ENCODE measurements at regions not wholly inside any gene's neighbourhood (a gene's known extent, or its start where the extent isn't known, plus 50 kb on each side); places are given as distances from the start of the nearest gene placed in this dataset.
A peak's percentile ranks its signal among the peaks of the same experiment; 100 is the strongest.

GRCh38 chr3:74527566-74527965 is 86.9 kb downstream of the CNTN3 start:
- no peaks in the 10 kb centered on the region for H3K79me2 ChIP-seq (ENCODE audit: control insufficient read depth, insufficient read depth, low read length, poor library complexity)
- DNase-seq: no peak
- H3K9ac ChIP-seq (ENCODE audit: low read length): no peak overlapping the region
- H2AFZ ChIP-seq (ENCODE audit: insufficient read depth, low read length, poor library complexity): no peak overlapping the region
- no peak overlapping the region for H2BK5ac ChIP-seq (ENCODE audit: low read depth, low read length, poor library complexity)
- no peak overlapping the region for H4K8ac ChIP-seq (ENCODE audit: low read depth, low read length)
- no peak overlapping the region for H3K4me3 ChIP-seq (ENCODE audit: low read depth, low read length)
- no peaks in the 10 kb centered on the region for H3K79me1 ChIP-seq (ENCODE audit: low read length)
- H2BK12ac ChIP-seq (ENCODE audit: low read length): no peak overlapping the region
- H3K27me3 ChIP-seq (ENCODE audit: insufficient read depth, low read length): no peaks in the 10 kb centered on the region
- no peak overlapping the region for H2BK120ac ChIP-seq (ENCODE audit: insufficient read depth, low read length, poor library complexity)
- H3K4me1 ChIP-seq (ENCODE audit: control insufficient read depth in 1 of 2, insufficient read depth in 2 of 2, low read length in 2 of 2): no peaks in the 10 kb centered on the region
- no peaks in the 10 kb centered on the region for H3K36me3 ChIP-seq (ENCODE audit: control insufficient read depth in 1 of 2, insufficient read depth in 2 of 2, low read length in 2 of 2)
- no peak overlapping the region for H4K12ac ChIP-seq (ENCODE audit: low read depth, low read length)
- H2AK5ac ChIP-seq (ENCODE audit: low read length): no peak overlapping the region
- H3K14ac ChIP-seq (ENCODE audit: low read length): no peak overlapping the region
- H3K18ac ChIP-seq (ENCODE audit: low read length): no peak overlapping the region
- H3K4me2 ChIP-seq (ENCODE audit: low read length): no peak overlapping the region
- H3K23ac ChIP-seq (ENCODE audit: low read length): no peak overlapping the region
- no peak overlapping the region for H3K4ac ChIP-seq (ENCODE audit: low read depth, low read length)
- no CpG with 5 or more reads among the region's 4 CpGs for WGBS (ENCODE audit: extremely low coverage, insufficient coverage, insufficient read length)
- H3K27ac ChIP-seq (ENCODE audit: low read depth, low read length): no peak overlapping the region
- no peak overlapping the region for H4K91ac ChIP-seq (ENCODE audit: low read depth, low read length)
- H3K9me3 ChIP-seq (ENCODE audit: insufficient read depth, low read depth, low read length): no peaks in the 10 kb centered on the region

- no peaks in the 10 kb centered on the region for H3K79me1 ChIP-seq (ENCODE audit: low read length)
- peak in 1 of 2 donors; percentile 60 for DNase-seq
- no peak overlapping the region for H3K27ac ChIP-seq (ENCODE audit: low read depth, low read length)
- H3K27me3 ChIP-seq (ENCODE audit: insufficient read depth, low read length): no peaks in the 10 kb centered on the region
- H3K36me3 ChIP-seq (ENCODE audit: control insufficient read depth in 1 of 2, insufficient read depth in 2 of 2, low read length in 2 of 2): no peaks in the 10 kb centered on the region
- no peak overlapping the region for H2BK12ac ChIP-seq (ENCODE audit: low read length)
- H3K9ac ChIP-seq (ENCODE audit: low read length): no peak overlapping the region
- no peak overlapping the region for H3K4me3 ChIP-seq (ENCODE audit: low read depth, low read length)
- no peak overlapping the region for H3K4ac ChIP-seq (ENCODE audit: low read depth, low read length)
- no peak overlapping the region for H3K4me2 ChIP-seq (ENCODE audit: low read length)
- no peaks in the 10 kb centered on the region for H3K79me2 ChIP-seq (ENCODE audit: control insufficient read depth, insufficient read depth, low read length, poor library complexity)
- no CpG with 5 or more reads among the region's 2 CpGs for WGBS (ENCODE audit: extremely low coverage, insufficient coverage, insufficient read length)
- H3K9me3 ChIP-seq (ENCODE audit: insufficient read depth, low read depth, low read length): no peaks in the 10 kb centered on the region
- H3K14ac ChIP-seq (ENCODE audit: low read length): no peak overlapping the region
- H2BK5ac ChIP-seq (ENCODE audit: low read depth, low read length, poor library complexity): no peak overlapping the region
- H4K8ac ChIP-seq (ENCODE audit: low read depth, low read length): no peak overlapping the region
- no peak overlapping the region for H3K23ac ChIP-seq (ENCODE audit: low read length)
- H2AK5ac ChIP-seq (ENCODE audit: low read length): no peak overlapping the region
- H3K18ac ChIP-seq (ENCODE audit: low read length): no peak overlapping the region
- H4K12ac ChIP-seq (ENCODE audit: low read depth, low read length): no peak overlapping the region
- no peak overlapping the region for H2AFZ ChIP-seq (ENCODE audit: insufficient read depth, low read length, poor library complexity)
- H4K91ac ChIP-seq (ENCODE audit: low read depth, low read length): no peak overlapping the region
- no peaks in the 10 kb centered on the region for H3K4me1 ChIP-seq (ENCODE audit: control insufficient read depth in 1 of 2, insufficient read depth in 2 of 2, low read length in 2 of 2)
- no peak overlapping the region for H2BK120ac ChIP-seq (ENCODE audit: insufficient read depth, low read length, poor library complexity)
These were observed 90.6 kb downstream of the CNTN3 start for GRCh38 chr3:74523811-74524210.

- H3K4me1 ChIP-seq (ENCODE audit: control insufficient read depth in 1 of 2, insufficient read depth in 2 of 2, low read length in 2 of 2): no peaks in the 10 kb centered on the region
- no peaks in the 10 kb centered on the region for H3K36me3 ChIP-seq (ENCODE audit: control insufficient read depth in 1 of 2, insufficient read depth in 2 of 2, low read length in 2 of 2)
- H2AFZ ChIP-seq (ENCODE audit: insufficient read depth, low read length, poor library complexity): no peak overlapping the region
- no peaks in the 10 kb centered on the region for H3K79me1 ChIP-seq (ENCODE audit: low read length)
- H3K23ac ChIP-seq (ENCODE audit: low read length): no peak overlapping the region
- no peaks in the 10 kb centered on the region for H3K9me3 ChIP-seq (ENCODE audit: insufficient read depth, low read depth, low read length)
- H2BK120ac ChIP-seq (ENCODE audit: insufficient read depth, low read length, poor library complexity): no peak overlapping the region
- no peak overlapping the region for H3K9ac ChIP-seq (ENCODE audit: low read length)
- H3K79me2 ChIP-seq (ENCODE audit: control insufficient read depth, insufficient read depth, low read length, poor library complexity): no peaks in the 10 kb centered on the region
- H2AK5ac ChIP-seq (ENCODE audit: low read length): no peak overlapping the region
- no peaks in the 10 kb centered on the region for H3K27me3 ChIP-seq (ENCODE audit: insufficient read depth, low read length)
- DNase-seq: no peak
- WGBS (ENCODE audit: extremely low coverage, insufficient coverage, insufficient read length): no CpG with 5 or more reads among the region's 3 CpGs
- H2BK12ac ChIP-seq (ENCODE audit: low read length): no peak overlapping the region
- H2BK5ac ChIP-seq (ENCODE audit: low read depth, low read length, poor library complexity): no peak overlapping the region
- no peak overlapping the region for H3K4ac ChIP-seq (ENCODE audit: low read depth, low read length)
- no peak overlapping the region for H4K91ac ChIP-seq (ENCODE audit: low read depth, low read length)
- H3K27ac ChIP-seq (ENCODE audit: low read depth, low read length): no peak overlapping the region
- no peak overlapping the region for H4K8ac ChIP-seq (ENCODE audit: low read depth, low read length)
- H3K4me3 ChIP-seq (ENCODE audit: low read depth, low read length): no peak overlapping the region
- no peak overlapping the region for H3K18ac ChIP-seq (ENCODE audit: low read length)
- no peak overlapping the region for H3K4me2 ChIP-seq (ENCODE audit: low read length)
- no peak overlapping the region for H4K12ac ChIP-seq (ENCODE audit: low read depth, low read length)
- no peak overlapping the region for H3K14ac ChIP-seq (ENCODE audit: low read length)
These were observed 93.6 kb downstream of the CNTN3 start for GRCh38 chr3:74520895-74521294.

GRCh38 chr3:74518610-74519009 is 95.8 kb downstream of the CNTN3 start:
- Histone ChIP-seq H3K27ac (ENCODE audit: low read depth, low read length) (no peak overlapping the region), H3K4me2 (ENCODE audit: low read length) (no peak overlapping the region), H4K12ac (ENCODE audit: low read depth, low read length) (no peak overlapping the region), H3K18ac (ENCODE audit: low read length) (no peak overlapping the region), H2AFZ (ENCODE audit: insufficient read depth, low read length, poor library complexity) (no peak overlapping the region), H3K79me2 (ENCODE audit: control insufficient read depth, insufficient read depth, low read length, poor library complexity) (no peaks in the 10 kb centered on the region), H4K8ac (ENCODE audit: low read depth, low read length) (no peak overlapping the region), H3K14ac (ENCODE audit: low read length) (no peak overlapping the region), H3K23ac (ENCODE audit: low read length) (no peak overlapping the region), H3K4me1 (ENCODE audit: control insufficient read depth in 1 of 2, insufficient read depth in 2 of 2, low read length in 2 of 2) (no peaks in the 10 kb centered on the region), H4K91ac (ENCODE audit: low read depth, low read length) (no peak overlapping the region), H3K9ac (ENCODE audit: low read length) (no peak overlapping the region), H2BK5ac (ENCODE audit: low read depth, low read length, poor library complexity) (no peak overlapping the region), H2BK120ac (ENCODE audit: insufficient read depth, low read length, poor library complexity) (no peak overlapping the region), H2BK12ac (ENCODE audit: low read length) (no peak overlapping the region), H3K27me3 (ENCODE audit: insufficient read depth, low read length) (no peaks in the 10 kb centered on the region), H3K4me3 (ENCODE audit: low read depth, low read length) (no peak overlapping the region), H3K9me3 (ENCODE audit: insufficient read depth, low read depth, low read length) (no peaks in the 10 kb centered on the region), H3K36me3 (ENCODE audit: control insufficient read depth in 1 of 2, insufficient read depth in 2 of 2, low read length in 2 of 2) (no peaks in the 10 kb centered on the region), H2AK5ac (ENCODE audit: low read length) (no peak overlapping the region), H3K4ac (ENCODE audit: low read depth, low read length) (no peak overlapping the region), H3K79me1 (ENCODE audit: low read length) (no peaks in the 10 kb centered on the region)
- DNase-seq: no peak

- H3K79me1 ChIP-seq (ENCODE audit: low read length): no peaks in the 10 kb centered on the region
- H3K9me3 ChIP-seq (ENCODE audit: insufficient read depth, low read depth, low read length): no peaks in the 10 kb centered on the region
- H2BK120ac ChIP-seq (ENCODE audit: insufficient read depth, low read length, poor library complexity): no peak overlapping the region
- H2BK5ac ChIP-seq (ENCODE audit: low read depth, low read length, poor library complexity): no peak overlapping the region
- no peak overlapping the region for H3K4ac ChIP-seq (ENCODE audit: low read depth, low read length)
- no peak overlapping the region for H4K8ac ChIP-seq (ENCODE audit: low read depth, low read length)
- H3K18ac ChIP-seq (ENCODE audit: low read length): no peak overlapping the region
- H2AK5ac ChIP-seq (ENCODE audit: low read length): no peak overlapping the region
- H3K23ac ChIP-seq (ENCODE audit: low read length): no peak overlapping the region
- H4K91ac ChIP-seq (ENCODE audit: low read depth, low read length): no peak overlapping the region
- H3K14ac ChIP-seq (ENCODE audit: low read length): no peak overlapping the region
- H3K36me3 ChIP-seq (ENCODE audit: control insufficient read depth in 1 of 2, insufficient read depth in 2 of 2, low read length in 2 of 2): no peaks in the 10 kb centered on the region
- H3K27me3 ChIP-seq (ENCODE audit: insufficient read depth, low read length): no peaks in the 10 kb centered on the region
- no peaks in the 10 kb centered on the region for H3K4me1 ChIP-seq (ENCODE audit: control insufficient read depth in 1 of 2, insufficient read depth in 2 of 2, low read length in 2 of 2)
- no peaks in the 10 kb centered on the region for H3K79me2 ChIP-seq (ENCODE audit: control insufficient read depth, insufficient read depth, low read length, poor library complexity)
- H3K27ac ChIP-seq (ENCODE audit: low read depth, low read length): no peak overlapping the region
- DNase-seq: peak; percentile 49 to 78
- no peak overlapping the region for H2AFZ ChIP-seq (ENCODE audit: insufficient read depth, low read length, poor library complexity)
- H3K4me2 ChIP-seq (ENCODE audit: low read length): no peak overlapping the region
- no peak overlapping the region for H2BK12ac ChIP-seq (ENCODE audit: low read length)
- no peak overlapping the region for H3K4me3 ChIP-seq (ENCODE audit: low read depth, low read length)
- H3K9ac ChIP-seq (ENCODE audit: low read length): no peak overlapping the region
- no peak overlapping the region for H4K12ac ChIP-seq (ENCODE audit: low read depth, low read length)
These were observed 98.4 kb downstream of the CNTN3 start for GRCh38 chr3:74516019-74516418.

All from trophoblast cell (in vitro differentiated cells and primary cell).